T-cell (primary cell): ENCODE measurements at regions not wholly inside any gene's neighbourhood (a gene's known extent, or its start where the extent isn't known, plus 50 kb on each side); places are given as distances from the start of the nearest gene placed in this dataset.
A peak's percentile ranks its signal among the peaks of the same experiment; 100 is the strongest.
"Not testable (repeated sequence)": the region's sequence is repeated elsewhere in the genome, so short reads cannot be mapped to it uniquely, and the experiment has no call there.

Source experiments
- ATAC-seq, 4 experiments: fragments of 200-7000 bp in 3 of 4; fragments of 150-1000 bp in 1 of 4; cut with Tn5 transposase; replicated peaks in 1 of 4; 1 replicate in 3 of 4; 2 replicates in 1 of 4; pipeline ENCODE4 v1.10.0; 2021; ENCODE audit warnings: moderate library complexity in 3 of 4, mild to moderate bottlenecking in 2 of 4, moderate number of reproducible peaks in 1 of 4
- CTCF ChIA-PET, 2 donors: fragments of 300-600 bp; sonication (Branson Sonifier 250); formaldehyde crosslinking; loops; one replicate each; lab custom pipeline; 2022; ENCODE audit warnings: antibody characterized with exemption in 2 of 2; lab: Charles Lee
- POLR2A ChIA-PET, 2 donors: fragments of 300-600 bp; sonication (Branson Sonifier 250); formaldehyde crosslinking; loops; one replicate each; lab custom pipeline; 2022; ENCODE audit warnings: antibody characterized with exemption in 2 of 2; lab: Charles Lee
- DNase-seq, 35 experiments: peaks; one replicate each; pipeline versions ENCODE4 v3.0.0 to v3.0.0-alpha.2; 2013 to 2023
- H3K27ac ChIP-seq: one replicate; pipeline ENCODE4 v1.5.1; 2013; ENCODE audit warnings: low read length
- H3K27me3 ChIP-seq, 2 experiments: replicated peaks in 1 of 2; 1 replicate in 1 of 2; 2 replicates in 1 of 2; pipeline versions ENCODE4 v1.6.1 to v1.7.0; 2013; ENCODE audit warnings: low read length in 1 of 2, mixed read lengths in 1 of 2; ENCODE audit not compliant: control insufficient read depth in 2 of 2, insufficient read depth in 2 of 2; ENCODE audit errors: extremely low read depth in 1 of 2
- H3K36me3 ChIP-seq, 2 donors: 1 replicate in 1 of 2; 2 replicates in 1 of 2; pipeline versions ENCODE4 v1.6.1 to v1.7.0; 2013; ENCODE audit warnings: low read length in 1 of 2; ENCODE audit not compliant: control insufficient read depth in 2 of 2, insufficient read depth in 1 of 2; ENCODE audit errors: extremely low read depth in 1 of 2
- H3K4me1 ChIP-seq, 2 experiments: 1 replicate in 1 of 2; 2 replicates in 1 of 2; pipeline versions ENCODE4 v1.6.1 to v1.7.0; 2013; ENCODE audit warnings: low read length in 2 of 2, mixed read lengths in 1 of 2; ENCODE audit not compliant: insufficient read depth in 2 of 2, control insufficient read depth in 1 of 2; ENCODE audit errors: extremely low read depth in 1 of 2
- H3K4me3 ChIP-seq, 2 donors: 1 replicate in 1 of 2; 2 replicates in 1 of 2; pipeline versions ENCODE4 v1.5.1 to v1.7.0; 2013; ENCODE audit warnings: mild to moderate bottlenecking in 2 of 2, low read length in 1 of 2, moderate library complexity in 1 of 2; ENCODE audit not compliant: control insufficient read depth in 1 of 2; ENCODE audit errors: extremely low read depth in 1 of 2
- H3K9me3 ChIP-seq: 2 replicates; pipeline ENCODE4 v1.7.0; 2013
- H3K27ac Mint-ChIP-seq, 2 donors: one replicate each; pipeline ENCODE4 v1.8.0; 2020 to 2021; ENCODE audit warnings: mild to moderate bottlenecking in 2 of 2, mixed read lengths in 2 of 2
- H3K27me3 Mint-ChIP-seq, 2 donors: one replicate each; pipeline ENCODE4 v1.8.0; 2021 to 2022; ENCODE audit warnings: mixed read lengths in 2 of 2
- H3K36me3 Mint-ChIP-seq: one replicate; pipeline ENCODE4 v1.8.0; 2021; ENCODE audit warnings: mixed read lengths
- H3K4me1 Mint-ChIP-seq, 3 donors: one replicate each; pipeline ENCODE4 v1.8.0; 2020 to 2022; ENCODE audit warnings: mixed read lengths in 3 of 3, mild to moderate bottlenecking in 1 of 3
- H3K4me3 Mint-ChIP-seq, 3 donors: one replicate each; pipeline ENCODE4 v1.8.0; 2020 to 2022; ENCODE audit warnings: mild to moderate bottlenecking in 3 of 3, mixed read lengths in 3 of 3, moderate library complexity in 3 of 3
- H3K9me3 Mint-ChIP-seq, 3 donors: one replicate each; pipeline ENCODE4 v1.8.0; 2020 to 2022; ENCODE audit warnings: mixed read lengths in 3 of 3
- WGBS: methylation state at CpG from one replicate; pipeline ENCODE4 v1.1.5; 2013; ENCODE audit warnings: missing lambda C conversion rate; ENCODE audit not compliant: insufficient coverage; 5-methylcytosine and 5-hydroxymethylcytosine counted together

DNA sequence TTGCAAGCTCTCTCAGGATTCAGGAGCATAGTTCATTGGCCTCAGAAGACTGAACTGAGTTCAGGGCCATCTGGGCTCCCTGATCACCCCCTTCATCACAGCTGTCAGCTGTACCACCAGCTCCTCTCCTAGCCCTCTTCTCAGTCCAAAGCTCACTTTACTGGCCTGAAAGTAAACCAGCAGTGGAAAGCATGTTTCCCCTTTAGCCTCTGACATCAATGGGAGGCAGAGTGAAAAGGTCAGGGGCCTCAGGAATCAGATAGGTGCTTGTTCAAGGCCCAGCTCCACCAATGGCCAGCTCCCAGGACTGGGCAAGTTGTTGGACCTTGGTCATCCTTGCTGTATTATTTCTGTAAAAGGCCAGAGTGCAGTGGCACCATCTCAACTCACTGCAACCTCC lies 223.4 kb downstream of the TLE3 start:
- CTCF ChIA-PET = interaction anchor here in 1 of 2 donors (0.6 kb wide), 1 partner anchor 208 kb away, joined by 4 read pairs; no protein-coding TSS in a partner anchor

DNA sequence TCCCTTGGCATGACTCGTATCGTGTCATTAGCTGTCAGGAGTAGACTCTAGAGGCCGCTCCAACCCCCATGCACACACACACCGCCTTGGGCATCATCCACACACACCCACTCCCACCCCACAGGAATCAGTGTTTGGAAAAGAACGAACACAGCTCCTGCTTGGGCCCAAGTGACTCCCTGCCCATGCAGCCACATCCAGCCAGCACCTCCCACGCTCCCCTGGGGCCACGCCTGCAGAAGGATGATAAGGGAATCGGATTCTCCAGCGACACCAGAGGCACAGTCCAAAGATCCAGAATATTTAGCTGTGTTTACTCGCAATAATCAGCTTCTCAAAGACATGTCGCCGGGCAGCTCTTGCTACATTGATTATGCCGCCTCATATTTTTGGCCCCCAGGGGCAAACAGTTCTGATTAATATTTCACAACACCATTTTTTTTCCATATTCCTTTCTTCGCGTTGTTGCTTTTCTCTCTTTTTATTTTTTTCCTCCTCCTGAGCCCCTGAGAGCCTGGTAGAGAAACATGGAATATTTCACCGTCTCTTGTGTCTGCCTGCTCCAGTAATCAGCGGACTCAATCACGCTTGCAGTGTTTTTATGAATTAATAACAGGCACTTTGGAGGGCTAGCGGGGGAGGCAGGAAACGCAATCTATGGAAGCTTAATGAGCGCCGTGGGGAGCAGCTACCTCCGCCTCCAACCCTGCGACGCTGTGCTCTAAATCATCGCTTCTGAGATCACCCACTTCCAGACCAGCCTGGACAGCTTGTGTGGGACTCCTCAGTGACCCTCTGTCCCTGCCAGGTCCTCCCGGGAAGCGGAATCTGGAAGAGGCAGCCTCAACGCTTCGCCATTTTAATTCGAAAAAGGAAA lies 221.4 kb downstream of the TLE3 start:
- DNase-seq (no peak), ATAC-seq (no peak)
- ChIA-PET POLR2A (no interaction called here), CTCF (no interaction called here)
- Histone ChIP-seq H3K36me3 (no peaks in the 10 kb centered on the region), H3K4me1 (no peaks in the 10 kb centered on the region), H3K9me3 (no peaks in the 10 kb centered on the region), H3K4me3 (no peak overlapping the region), H3K27ac (no peak overlapping the region), H3K27me3 (no peaks in the 10 kb centered on the region)
- Mint-ChIP-seq H3K27ac (no peak overlapping the region), H3K9me3 (peaks cover 8 to 16% (median 12%) of the 10 kb centered on the region in 3 donors), H3K36me3 (peaks cover 9% of the 10 kb centered on the region), H3K4me1 (peaks cover 0 to 3% (median 0%) of the 10 kb centered on the region in 3 donors), H3K4me3 (no peak overlapping the region), H3K27me3 (peaks cover 0 to 12% of the 10 kb centered on the region in 2 donors)
- 93% methylated on average over 27 of the region's 31 CpGs for WGBS

More for the DNA sequence above, 223.4 kb downstream of the TLE3 start:
- DNase-seq (no peak), ATAC-seq (no peak)
- no peaks in the 10 kb centered on the region for H3K9me3 ChIP-seq
- peaks cover 8 to 16% (median 12%) of the 10 kb centered on the region in 3 donors for H3K9me3 Mint-ChIP-seq
- H3K36me3 ChIP-seq = no peaks in the 10 kb centered on the region
- H3K4me3 ChIP-seq = no peak overlapping the region
- no peak overlapping the region for H3K27ac ChIP-seq
- no peaks in the 10 kb centered on the region for H3K27me3 ChIP-seq
- H3K4me3 Mint-ChIP-seq = no peak overlapping the region
- H3K4me1 Mint-ChIP-seq = no peaks in the 10 kb centered on the region
- H3K4me1 ChIP-seq = no peaks in the 10 kb centered on the region
- H3K36me3 Mint-ChIP-seq = peaks cover 9% of the 10 kb centered on the region
- H3K27ac Mint-ChIP-seq = no peak overlapping the region
- POLR2A ChIA-PET = interaction anchor here in 1 of 2 donors (0.7 kb wide), 1 partner anchor 113 kb away, joined by 3 read pairs; no protein-coding TSS in a partner anchor
- H3K27me3 Mint-ChIP-seq = peaks cover 2 to 17% of the 10 kb centered on the region in 2 donors

DNA sequence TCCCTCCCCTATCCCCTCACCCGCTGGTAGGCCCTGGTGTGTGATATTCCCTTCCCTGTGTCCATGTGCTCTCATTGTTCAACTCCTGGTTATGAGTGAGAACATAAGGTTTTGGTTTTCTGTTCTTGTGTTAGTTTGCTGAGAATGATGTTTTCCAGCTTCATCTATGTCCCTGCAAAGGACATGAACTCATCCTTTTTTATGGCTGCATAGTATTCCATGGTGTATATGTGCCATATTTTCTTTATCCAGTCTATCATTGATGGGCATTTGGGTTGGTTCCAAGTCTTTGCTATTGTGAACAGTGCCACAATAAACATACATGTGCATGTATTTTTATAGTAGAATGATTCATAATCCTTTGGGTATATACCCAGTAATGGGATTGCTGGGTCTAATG lies 217.8 kb downstream of the TLE3 start:
- ATAC-seq, CTCF ChIA-PET, H3K36me3 Mint-ChIP-seq: not testable (repeated sequence)

DNA sequence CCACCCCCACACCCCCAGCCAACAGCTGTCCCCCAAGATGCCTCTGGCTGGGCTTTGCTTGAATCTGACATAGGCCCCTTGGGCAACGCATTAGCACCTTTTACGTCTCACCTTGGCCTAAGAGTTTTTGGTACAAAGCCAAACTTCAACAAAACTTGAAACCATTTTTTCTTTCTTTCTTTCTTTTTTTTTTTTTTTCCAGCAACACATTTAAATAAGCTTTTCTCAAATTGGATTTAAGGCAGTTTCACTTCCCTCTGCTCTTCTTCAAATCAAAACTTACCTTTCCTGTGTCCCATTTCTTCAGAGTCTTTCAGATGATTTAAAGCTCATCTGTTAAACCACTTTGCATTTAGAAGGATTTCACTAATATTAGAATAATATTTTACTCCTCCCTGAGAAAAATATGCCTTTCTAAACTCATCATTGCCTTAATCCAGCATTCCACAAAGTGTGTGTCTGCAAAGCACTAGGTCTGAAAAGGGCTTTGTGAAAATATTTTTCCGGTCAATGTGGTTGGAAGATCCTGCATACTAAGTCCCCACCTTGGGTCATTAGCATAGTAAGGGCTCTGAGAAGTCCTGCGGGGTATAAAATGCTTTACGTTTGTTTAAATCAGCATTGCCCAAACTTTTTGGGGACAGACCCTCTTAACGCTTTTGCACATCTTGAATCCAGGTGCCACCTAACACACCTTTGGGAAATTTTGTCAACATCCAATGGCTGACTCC lies 217.0 kb downstream of the TLE3 start:
- ChIA-PET POLR2A (no interaction called here), CTCF (interaction anchor here in 1 of 2 donors (0.6 kb wide), 3 partner anchors 228 to 488 kb away, joined by 3 to 4 read pairs (median 4); no protein-coding TSS in a partner anchor)
- 95% methylated on average over 6 of the region's 6 CpGs for WGBS
- no peak overlapping the region for H3K27ac ChIP-seq
- DNase-seq (no peak), ATAC-seq (no peak)
- Mint-ChIP-seq H3K4me3 (no peak overlapping the region), H3K27ac (no peak overlapping the region), H3K9me3 (peaks cover 0 to 4% (median 4%) of the 10 kb centered on the region in 3 donors), H3K27me3 (peaks cover 8 to 13% of the 10 kb centered on the region in 2 donors), H3K36me3 (no peaks in the 10 kb centered on the region), H3K4me1 (peaks cover 0 to 5% (median 0%) of the 10 kb centered on the region in 3 donors)
- H3K27me3 ChIP-seq = peaks cover 0 to 14% of the 10 kb centered on the region in 2 experiments
- H3K36me3 ChIP-seq = no peaks in the 10 kb centered on the region
- no peaks in the 10 kb centered on the region for H3K4me1 ChIP-seq
- no peak overlapping the region for H3K4me3 ChIP-seq
- H3K9me3 ChIP-seq = no peaks in the 10 kb centered on the region

More for the DNA sequence above, 217.8 kb downstream of the TLE3 start:
- H3K4me1 Mint-ChIP-seq, H3K9me3 ChIP-seq, H3K27me3 Mint-ChIP-seq, H3K27ac ChIP-seq, DNase-seq, H3K4me3 Mint-ChIP-seq, H3K9me3 Mint-ChIP-seq, H3K36me3 ChIP-seq, H3K27ac Mint-ChIP-seq, H3K27me3 ChIP-seq, H3K4me1 ChIP-seq, H3K4me3 ChIP-seq, POLR2A ChIA-PET: not testable (repeated sequence)
- WGBS = no CpG with 5 or more reads among the region's 1 CpG

DNA sequence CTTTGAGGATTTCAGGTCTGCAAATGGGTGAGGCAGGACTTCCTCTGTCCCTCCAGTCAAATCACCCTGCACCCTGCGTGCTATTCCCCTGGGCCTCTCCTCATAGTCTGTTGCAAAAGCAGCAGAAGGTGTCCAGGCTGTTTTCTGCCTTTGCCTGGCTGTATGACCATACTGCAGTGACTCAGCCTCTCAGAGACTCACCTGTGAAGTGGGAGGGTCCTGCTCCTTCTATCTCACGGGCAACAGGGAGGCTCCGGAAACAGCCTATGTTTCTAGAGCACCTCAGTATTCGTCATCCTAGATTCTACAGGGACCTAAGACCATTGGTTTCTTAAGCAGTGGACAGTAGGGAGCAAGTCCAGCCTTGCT lies 216.4 kb downstream of the TLE3 start:
- WGBS = no CpG with 5 or more reads among the region's 4 CpGs
- no peak overlapping the region for H3K4me3 Mint-ChIP-seq
- POLR2A ChIA-PET = no interaction called here

DNA sequence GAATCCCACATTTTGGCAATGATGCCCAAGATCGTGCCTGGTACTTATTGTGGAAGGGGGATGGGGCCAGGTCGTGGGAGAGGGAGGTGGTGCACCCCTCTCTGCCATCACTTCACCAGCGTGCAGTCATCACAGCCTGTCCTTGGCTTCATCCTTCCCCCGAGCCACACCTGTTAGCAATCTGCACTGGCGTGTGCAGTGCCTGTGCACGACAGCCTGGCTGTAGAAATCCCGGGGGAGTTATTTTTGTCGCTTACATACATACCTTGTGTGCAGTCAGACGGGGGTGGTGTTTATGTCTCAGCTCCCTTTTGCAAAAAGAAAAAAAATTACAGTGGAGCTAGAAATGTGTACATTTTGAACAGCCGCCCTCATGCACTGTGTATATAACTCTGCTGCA lies 216.0 kb downstream of the TLE3 start:
- Histone ChIP-seq H3K27me3 (peaks cover 0 to 15% of the 10 kb centered on the region in 2 experiments), H3K9me3 (no peaks in the 10 kb centered on the region), H3K36me3 (no peaks in the 10 kb centered on the region), H3K4me1 (no peaks in the 10 kb centered on the region), H3K4me3 (no peak overlapping the region), H3K27ac (no peak overlapping the region)
- Mint-ChIP-seq H3K4me1 (peaks cover 0 to 5% (median 0%) of the 10 kb centered on the region in 3 donors), H3K9me3 (peaks cover 0 to 4% (median 4%) of the 10 kb centered on the region in 3 donors), H3K36me3 (no peaks in the 10 kb centered on the region), H3K27ac (peak overlapping the region in 1 of 2 donors; percentile 10), H3K4me3 (no peak overlapping the region), H3K27me3 (peaks cover 8 to 16% of the 10 kb centered on the region in 2 donors)
- DNase-seq = no peak
- ChIA-PET CTCF (no interaction called here), POLR2A (no interaction called here)
- 92% methylated on average over 4 of the region's 10 CpGs for WGBS
- no peak for ATAC-seq

More for the DNA sequence above, 216.4 kb downstream of the TLE3 start:
- H3K36me3 Mint-ChIP-seq = no peaks in the 10 kb centered on the region
- Histone ChIP-seq H3K9me3 (no peaks in the 10 kb centered on the region), H3K27ac (no peak overlapping the region), H3K4me1 (no peaks in the 10 kb centered on the region), H3K27me3 (peaks cover 0 to 15% of the 10 kb centered on the region in 2 experiments), H3K4me3 (no peak overlapping the region), H3K36me3 (no peaks in the 10 kb centered on the region)
- peaks cover 0 to 5% (median 0%) of the 10 kb centered on the region in 3 donors for H3K4me1 Mint-ChIP-seq
- DNase-seq (no peak), ATAC-seq (no peak)
- CTCF ChIA-PET = no interaction called here
- H3K27ac Mint-ChIP-seq = no peak overlapping the region
- H3K9me3 Mint-ChIP-seq = peaks cover 0 to 4% (median 4%) of the 10 kb centered on the region in 3 donors
- peaks cover 8 to 13% of the 10 kb centered on the region in 2 donors for H3K27me3 Mint-ChIP-seq
